ENCODE measurements at regions not wholly inside any gene's neighbourhood (a gene's known extent, or its start where the extent isn't known, plus 50 kb on each side); places are given as distances from the start of the nearest gene placed in this dataset.
"Not testable (repeated sequence)": the region's sequence is repeated elsewhere in the genome, so short reads cannot be mapped to it uniquely, and the experiment has no call there.

DNA sequence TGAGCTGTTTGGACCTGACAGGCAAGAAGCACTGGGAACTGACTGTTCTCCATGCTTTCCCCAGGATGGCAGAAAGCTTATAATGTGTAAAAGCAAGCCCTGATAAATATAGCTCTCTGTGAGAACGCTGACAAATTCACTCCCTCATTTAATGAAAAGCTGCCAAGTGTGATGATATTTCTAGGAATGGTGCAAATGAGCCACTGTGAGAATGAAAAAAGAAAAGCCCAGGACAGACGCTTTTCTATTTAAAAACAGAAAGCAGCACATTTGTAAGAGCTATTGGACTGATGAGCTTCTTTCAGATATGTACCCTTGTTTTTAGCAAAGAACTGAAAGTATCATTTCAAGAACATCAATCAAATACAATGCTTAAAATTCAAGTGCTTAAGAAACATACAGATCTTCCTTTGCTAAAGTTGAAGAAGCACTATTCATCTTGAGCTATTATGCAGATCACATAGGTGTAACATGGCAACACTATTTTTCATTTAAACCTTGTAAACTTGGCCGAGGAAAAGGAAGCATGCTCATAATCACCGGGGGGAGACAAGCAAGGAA is 842.6 kb upstream of the ACO1 start:
- intact Hi-C loops (cut with DNase I), result no loop called here
- Histone ChIP-seq H3K27ac (no peak overlapping the region), H3K4me1 (replicated peaks) (no peaks in the 10 kb centered on the region), H3K36me3 (no peaks in the 10 kb centered on the region), H3K9me3 (no peaks in the 10 kb centered on the region), H3K27me3 (replicated peaks; ENCODE audit: insufficient read depth) (no peaks in the 10 kb centered on the region), H3K4me3 (no peak overlapping the region)
- no peak for DNase-seq (ENCODE audit: low spot score)
- TF ChIP-seq, protein P1, sequence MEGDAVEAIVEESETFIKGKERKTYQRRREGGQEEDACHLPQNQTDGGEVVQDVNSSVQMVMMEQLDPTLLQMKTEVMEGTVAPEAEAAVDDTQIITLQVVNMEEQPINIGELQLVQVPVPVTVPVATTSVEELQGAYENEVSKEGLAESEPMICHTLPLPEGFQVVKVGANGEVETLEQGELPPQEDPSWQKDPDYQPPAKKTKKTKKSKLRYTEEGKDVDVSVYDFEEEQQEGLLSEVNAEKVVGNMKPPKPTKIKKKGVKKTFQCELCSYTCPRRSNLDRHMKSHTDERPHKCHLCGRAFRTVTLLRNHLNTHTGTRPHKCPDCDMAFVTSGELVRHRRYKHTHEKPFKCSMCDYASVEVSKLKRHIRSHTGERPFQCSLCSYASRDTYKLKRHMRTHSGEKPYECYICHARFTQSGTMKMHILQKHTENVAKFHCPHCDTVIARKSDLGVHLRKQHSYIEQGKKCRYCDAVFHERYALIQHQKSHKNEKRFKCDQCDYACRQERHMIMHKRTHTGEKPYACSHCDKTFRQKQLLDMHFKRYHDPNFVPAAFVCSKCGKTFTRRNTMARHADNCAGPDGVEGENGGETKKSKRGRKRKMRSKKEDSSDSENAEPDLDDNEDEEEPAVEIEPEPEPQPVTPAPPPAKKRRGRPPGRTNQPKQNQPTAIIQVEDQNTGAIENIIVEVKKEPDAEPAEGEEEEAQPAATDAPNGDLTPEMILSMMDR (IDR thresholded peaks at IDR 0.05), result no peak
- TF ChIP-seq POLR2AphosphoS5 (IDR thresholded peaks at IDR 0.05) (no peak), POLR2A (IDR thresholded peaks at IDR 0.05) (no peak)
- 20% methylated on average over 4 of the region's 4 CpGs for WGBS

DNA sequence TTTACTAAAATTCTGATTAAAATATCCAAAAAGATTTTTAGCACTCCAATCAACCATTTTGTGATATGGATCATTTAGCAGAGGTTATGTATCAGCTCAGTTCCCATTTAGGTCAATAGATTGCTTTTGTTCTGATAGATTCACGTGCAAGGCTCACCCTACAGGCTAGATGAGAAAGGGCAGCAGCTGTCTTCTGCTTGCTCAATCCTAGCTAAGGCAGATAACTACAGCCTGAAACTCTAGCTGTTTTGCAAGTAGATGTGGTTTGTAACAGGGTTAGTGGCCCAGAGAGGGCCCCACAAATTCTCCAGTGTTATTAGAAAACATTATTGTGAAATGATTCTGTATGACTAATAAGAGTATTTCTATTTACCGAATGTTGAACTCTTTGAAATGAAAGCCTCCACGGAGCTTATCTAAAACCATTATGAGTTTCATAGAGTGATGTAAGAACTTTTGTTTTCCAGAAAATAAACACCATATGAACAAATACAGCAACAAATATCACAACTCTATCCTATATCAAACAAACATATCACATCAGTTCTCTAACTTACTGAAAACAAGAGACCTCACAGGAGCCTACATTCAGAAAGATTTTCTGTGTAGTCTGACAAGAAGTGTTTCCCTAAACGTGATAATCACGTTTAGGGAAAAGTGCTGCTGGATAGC is 841.9 kb upstream of the ACO1 start:
- no peaks in the 10 kb centered on the region for H3K4me1 ChIP-seq (replicated peaks)
- intact Hi-C loops (cut with DNase I), result no loop called here
- H3K36me3 ChIP-seq, result no peaks in the 10 kb centered on the region
- TF ChIP-seq, protein P1 (IDR thresholded peaks at IDR 0.05), result no peak
- TF ChIP-seq POLR2A (IDR thresholded peaks at IDR 0.05), result no peak
- no peak for TF ChIP-seq POLR2AphosphoS5 (IDR thresholded peaks at IDR 0.05)
- H3K4me3 ChIP-seq, result no peak overlapping the region
- H3K27ac ChIP-seq, result no peak overlapping the region
- H3K27me3 ChIP-seq (replicated peaks; ENCODE audit: insufficient read depth), result no peaks in the 10 kb centered on the region
- 37% methylated on average over 5 of the region's 5 CpGs for WGBS
- DNase-seq (ENCODE audit: low spot score), result no peak
- no peaks in the 10 kb centered on the region for H3K9me3 ChIP-seq

DNA sequence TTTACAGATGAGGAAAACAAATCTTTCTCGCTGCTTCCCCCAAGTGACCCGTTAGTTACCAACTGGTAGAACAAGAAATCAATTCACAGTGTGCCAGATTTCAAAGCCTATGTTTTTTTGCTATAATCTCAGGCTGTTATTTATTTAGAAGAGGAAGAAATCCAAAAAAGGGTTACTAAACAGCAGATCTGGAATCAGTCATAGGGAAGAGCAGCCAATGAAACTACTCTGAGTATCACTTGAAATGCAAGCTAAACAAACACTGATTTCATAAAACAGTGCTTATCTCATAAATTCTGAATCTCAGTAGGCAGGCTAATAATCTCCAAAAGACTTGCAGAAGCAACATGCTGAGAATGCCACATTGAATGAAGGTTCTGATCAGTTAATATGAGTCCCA is 829.5 kb upstream of the ACO1 start:
- WGBS, result 41% methylated on average over 2 of the region's 2 CpGs
- intact Hi-C loops (cut with DNase I), result no loop called here
- no peak overlapping the region for H3K27ac ChIP-seq
- H3K27me3 ChIP-seq (replicated peaks; ENCODE audit: insufficient read depth), result no peaks in the 10 kb centered on the region
- H3K36me3 ChIP-seq, result no peaks in the 10 kb centered on the region
- no peak for DNase-seq (ENCODE audit: low spot score)
- no peaks in the 10 kb centered on the region for H3K9me3 ChIP-seq
- TF ChIP-seq, protein P1 (IDR thresholded peaks at IDR 0.05), result no peak
- TF ChIP-seq POLR2A (IDR thresholded peaks at IDR 0.05) (no peak), POLR2AphosphoS5 (IDR thresholded peaks at IDR 0.05) (no peak)
- no peaks in the 10 kb centered on the region for H3K4me1 ChIP-seq (replicated peaks)
- no peak overlapping the region for H3K4me3 ChIP-seq

DNA sequence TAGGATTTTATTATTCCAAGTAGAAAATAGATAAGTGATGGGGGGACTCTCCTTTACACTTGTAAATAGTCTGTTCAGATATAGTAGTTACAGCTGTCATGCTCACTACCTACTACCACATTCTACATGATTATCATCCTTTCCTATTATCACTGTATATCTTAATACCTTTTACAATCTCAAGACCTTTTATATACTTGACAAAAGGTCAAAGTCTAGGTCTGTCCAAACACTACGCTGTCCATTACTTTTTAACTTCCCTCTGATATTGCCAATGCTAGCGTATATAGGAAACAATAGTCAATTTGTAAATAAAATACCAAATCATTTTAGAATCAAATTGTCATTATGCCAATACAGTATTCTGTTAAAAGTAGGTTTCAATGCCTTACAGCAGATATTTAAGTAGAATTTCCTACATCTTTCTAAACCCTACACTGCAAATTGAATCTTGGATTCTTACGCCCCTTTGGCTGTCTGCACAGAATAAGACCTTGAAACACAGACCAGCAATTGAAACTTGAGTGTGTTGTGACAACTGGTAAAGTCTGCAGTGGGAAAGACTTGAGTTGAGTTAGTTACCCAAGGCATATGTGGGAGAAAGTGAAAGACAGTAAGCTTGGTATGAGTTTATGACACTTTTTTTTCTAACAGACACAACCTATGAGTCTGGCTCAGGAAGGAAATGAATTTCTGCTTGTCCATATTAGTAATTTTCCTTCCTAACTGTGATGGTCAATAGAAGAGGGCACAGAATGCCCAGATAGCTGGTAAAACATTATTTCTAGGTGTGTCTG is 827.6 kb upstream of the ACO1 start:
- Histone ChIP-seq H3K9me3 (no peaks in the 10 kb centered on the region), H3K4me3 (no peak overlapping the region), H3K27ac (no peak overlapping the region), H3K27me3 (replicated peaks; ENCODE audit: insufficient read depth) (no peaks in the 10 kb centered on the region), H3K36me3 (no peaks in the 10 kb centered on the region), H3K4me1 (replicated peaks) (no peaks in the 10 kb centered on the region)
- WGBS, result 97% methylated on average over 3 of the region's 3 CpGs
- no peak for TF ChIP-seq POLR2AphosphoS5 (IDR thresholded peaks at IDR 0.05)
- TF ChIP-seq POLR2A (IDR thresholded peaks at IDR 0.05), result no peak
- TF ChIP-seq, protein P1 (IDR thresholded peaks at IDR 0.05), result no peak
- intact Hi-C loops (cut with DNase I), result no loop called here
- no peak for DNase-seq (ENCODE audit: low spot score)

DNA sequence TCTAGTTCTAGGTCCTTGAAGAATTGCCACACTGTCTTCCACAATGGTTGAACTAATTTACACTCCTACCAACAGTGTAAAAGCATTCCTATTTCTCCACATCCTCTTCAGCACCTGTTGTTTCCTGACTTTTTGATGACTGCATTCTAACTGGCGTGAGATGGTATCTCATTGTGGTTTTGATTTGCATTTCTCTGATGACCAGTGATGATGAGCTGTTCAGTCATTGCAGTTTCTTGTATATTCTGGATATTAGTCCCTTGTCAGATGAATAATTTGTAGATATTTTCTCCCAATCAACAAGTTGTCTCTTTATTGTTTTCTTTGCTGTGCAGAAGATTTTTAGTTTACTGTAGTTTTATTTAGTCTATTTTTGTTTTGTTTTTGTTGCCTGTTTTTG is 812.3 kb upstream of the ACO1 start:
- H3K36me3 ChIP-seq; H3K27me3 ChIP-seq (replicated peaks; ENCODE audit: insufficient read depth); H3K27ac ChIP-seq; H3K4me3 ChIP-seq; intact Hi-C loops (cut with DNase I); DNase-seq (ENCODE audit: low spot score); H3K9me3 ChIP-seq; H3K4me1 ChIP-seq (replicated peaks): not testable (repeated sequence)
- 77% methylated on average over 1 of the region's 1 CpG for WGBS

Measured in prostate gland (tissue), 2 donors.